ENCODE measurements at regions not wholly inside any gene's neighbourhood (a gene's known extent, or its start where the extent isn't known, plus 50 kb on each side); places are given as distances from the start of the nearest gene placed in this dataset.

DNA sequence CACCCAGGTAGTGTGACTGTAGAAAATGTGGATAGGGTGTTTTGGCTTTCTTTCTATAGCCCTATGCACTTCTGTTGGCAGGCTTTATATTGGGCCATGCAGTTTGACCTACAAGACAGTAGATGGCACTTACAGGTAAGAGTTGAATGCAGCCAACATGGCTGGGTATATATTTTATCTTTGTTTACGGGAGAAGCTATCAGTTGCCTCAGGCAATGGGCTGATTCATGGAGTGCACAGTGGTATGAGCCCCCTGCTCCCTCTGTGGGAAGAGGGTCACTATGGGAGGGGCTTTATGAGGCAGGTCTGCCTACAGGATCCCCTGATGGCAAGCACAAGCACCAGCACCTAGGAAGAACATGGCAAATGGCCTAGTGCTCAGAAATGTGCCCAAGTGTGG is 301.2 kb upstream of the CDIN1 start:
- TF ChIP-seq POLR2A (IDR thresholded peaks at IDR 0.05; ENCODE audit: low read depth, low read length) (no peak), TAF1 (IDR thresholded peaks at IDR 0.05; ENCODE audit: borderline replicate concordance, low read depth, low read length) (no peak)
